Colonic mucosa (tissue), 4 donors: ENCODE measurements at regions not wholly inside any gene's neighbourhood (a gene's known extent, or its start where the extent isn't known, plus 50 kb on each side); places are given as distances from the start of the nearest gene placed in this dataset.
A peak's percentile ranks its signal among the peaks of the same experiment; 100 is the strongest.

ENCODE experiments used
- DNase-seq: peaks from one replicate; pipeline ENCODE4 v3.0.0-alpha.2; 2020
- H3K27ac ChIP-seq: fragments of 200-600 bp; one replicate; pipeline ENCODE4 v1.8.0; 2021
- H3K27me3 ChIP-seq: fragments of 200-600 bp; one replicate; pipeline ENCODE4 v1.8.0; 2021
- H3K36me3 ChIP-seq: fragments of 200-600 bp; one replicate; pipeline ENCODE4 v1.8.0; 2021
- H3K4me1 ChIP-seq: fragments of 200-600 bp; one replicate; pipeline ENCODE4 v1.8.0; 2021; ENCODE audit warnings: mild to moderate bottlenecking
- H3K4me3 ChIP-seq: fragments of 200-600 bp; one replicate; pipeline ENCODE4 v1.8.0; 2021
- H3K9ac ChIP-seq, 2 donors: one replicate each; pipeline ENCODE4 v1.7.0; 2013; ENCODE audit warnings: control low read depth in 2 of 2, low read depth in 2 of 2, low read length in 2 of 2
- H3K9me3 ChIP-seq: fragments of 200-600 bp; one replicate; pipeline ENCODE4 v1.8.0; 2021
- CTCF ChIP-seq: fragments of 200-600 bp; IDR thresholded peaks from one replicate; pipeline ENCODE4 v1.8.0; 2022; ENCODE audit warnings: antibody characterized with exemption, mild to moderate bottlenecking
- intact Hi-C: fragments of 100-400 bp; cut with DNase I; formaldehyde crosslinking; loops from one replicate; pipeline ENCODE4 v1.14.1; 2022
- donor health status: healthy.
- donor health status: DM: no; HTN: no; CAD: no.
- donor health status: DM: no; HTN: no; CAD: no.

GRCh38 chr18:66077066-66077465 is 326.3 kb downstream of the CDH7 start:
- Histone ChIP-seq H3K4me1 (no peaks in the 10 kb centered on the region), H3K4me3 (no peak overlapping the region), H3K27me3 (no peaks in the 10 kb centered on the region), H3K9ac (no peak overlapping the region), H3K9me3 (no peaks in the 10 kb centered on the region), H3K27ac (no peak overlapping the region), H3K36me3 (no peaks in the 10 kb centered on the region)
- intact Hi-C loops = no loop called here
- no peak for TF ChIP-seq CTCF
- DNase-seq = no peak

- Histone ChIP-seq H3K4me1 (no peaks in the 10 kb centered on the region), H3K36me3 (no peaks in the 10 kb centered on the region), H3K4me3 (no peak overlapping the region), H3K9ac (no peak overlapping the region), H3K9me3 (no peaks in the 10 kb centered on the region), H3K27me3 (no peaks in the 10 kb centered on the region), H3K27ac (no peak overlapping the region)
- no peak for DNase-seq
- intact Hi-C loops = no loop called here
- TF ChIP-seq CTCF = no peak
Measured at GRCh38 chr18:66066191-66066590, 315.4 kb downstream of the CDH7 start.

- no peaks in the 10 kb centered on the region for H3K9me3 ChIP-seq
- H3K36me3 ChIP-seq = no peaks in the 10 kb centered on the region
- intact Hi-C loops = loop anchor here (10.0 kb wide), 1 partner anchor 324 kb away; no protein-coding TSS in a partner anchor
- no peak overlapping the region for H3K27ac ChIP-seq
- no peak overlapping the region for H3K4me3 ChIP-seq
- H3K4me1 ChIP-seq = no peaks in the 10 kb centered on the region
- H3K27me3 ChIP-seq = no peaks in the 10 kb centered on the region
- no peak overlapping the region for H3K9ac ChIP-seq
- DNase-seq = no peak
- no peak for TF ChIP-seq CTCF
Measured at GRCh38 chr18:66048406-66048805, 297.6 kb downstream of the CDH7 start.

GRCh38 chr18:66046032-66046602 is 295.3 kb downstream of the CDH7 start:
- intact Hi-C loops = loop anchor here (10.0 kb wide), 1 partner anchor 321 kb away; no protein-coding TSS in a partner anchor
- TF ChIP-seq CTCF = no peak
- Histone ChIP-seq H3K9ac (no peak overlapping the region), H3K27ac (no peak overlapping the region), H3K4me3 (no peak overlapping the region), H3K4me1 (no peaks in the 10 kb centered on the region), H3K27me3 (no peaks in the 10 kb centered on the region), H3K9me3 (no peaks in the 10 kb centered on the region), H3K36me3 (no peaks in the 10 kb centered on the region)
- peak; percentile 17 for DNase-seq

GRCh38 chr18:66043009-66043408 is 292.2 kb downstream of the CDH7 start:
- Histone ChIP-seq H3K4me1 (no peaks in the 10 kb centered on the region), H3K4me3 (no peak overlapping the region), H3K27me3 (no peaks in the 10 kb centered on the region), H3K9ac (no peak overlapping the region), H3K36me3 (no peaks in the 10 kb centered on the region), H3K9me3 (no peaks in the 10 kb centered on the region), H3K27ac (no peak overlapping the region)
- intact Hi-C loops = loop anchor here (10.0 kb wide), 1 partner anchor 318 kb away; no protein-coding TSS in a partner anchor
- no peak for DNase-seq
- TF ChIP-seq CTCF = no peak
